Activated CD4-positive, alpha-beta T cell treated with anti-CD3 and anti-CD28 coated beads, Interleukin-2, amount 50 U/mL, for 24 hours (primary cell): ENCODE measurements at regions not wholly inside any gene's neighbourhood (a gene's known extent, or its start where the extent isn't known, plus 50 kb on each side); places are given as distances from the start of the nearest gene placed in this dataset.

Experiments
- DNase-seq, 2 donors: peaks; one replicate each; pipeline ENCODE4 v3.0.0-alpha.2; 2020; ENCODE audit warnings: low read depth in 1 of 2, low spot score in 1 of 2

- no peak for DNase-seq
Observed at GRCh38 chr20:54361475-54361874, 113.9 kb upstream of the DOK5 start.

GRCh38 chr20:54362283-54362682, 113.1 kb upstream of the DOK5 start:
- no peak for DNase-seq

DNA sequence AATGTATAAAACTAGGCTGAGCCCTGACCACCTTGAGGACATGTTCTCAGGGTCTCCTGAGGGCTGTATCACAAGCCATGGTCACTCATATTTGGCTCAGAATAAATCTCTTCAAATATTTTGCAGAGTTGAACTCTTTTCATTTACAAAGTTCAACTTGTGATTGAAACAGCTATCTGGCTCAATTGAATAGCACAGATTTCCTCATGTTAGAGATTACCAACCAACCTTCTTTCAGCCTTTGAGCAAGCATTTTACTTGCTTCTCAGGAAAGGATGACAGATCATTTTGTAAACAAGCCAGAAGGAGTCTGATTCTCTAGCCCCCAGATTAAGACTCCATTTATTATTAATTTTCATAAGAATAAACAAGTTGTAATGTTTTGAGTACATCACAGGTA, 111.0 kb upstream of the DOK5 start:
- no peak for DNase-seq

- DNase-seq: no peak
Observed at GRCh38 chr20:54364919-54365318, 110.5 kb upstream of the DOK5 start.

- no peak for DNase-seq
Observed at GRCh38 chr20:54366669-54367344, 108.6 kb upstream of the DOK5 start.

DNA sequence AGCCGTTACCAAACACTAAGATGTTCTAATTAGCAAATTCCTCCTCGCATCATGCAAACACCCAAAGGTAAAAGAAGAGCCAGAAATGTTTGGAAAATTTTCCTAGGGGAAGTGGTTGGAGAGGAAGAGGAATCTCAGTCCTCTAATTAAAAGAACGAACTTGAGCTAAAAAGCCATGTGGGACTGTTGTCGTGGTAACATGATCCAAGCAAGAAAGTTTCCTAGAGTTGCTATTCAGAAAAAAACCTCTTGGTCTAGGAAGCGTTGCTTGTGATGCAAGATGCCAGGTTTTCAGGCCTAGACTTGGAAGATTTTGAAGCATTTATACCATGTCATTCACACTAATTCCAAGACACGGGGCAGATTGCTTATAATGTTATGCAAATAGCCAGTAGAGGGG, 106.8 kb upstream of the DOK5 start:
- no peak for DNase-seq

DNA sequence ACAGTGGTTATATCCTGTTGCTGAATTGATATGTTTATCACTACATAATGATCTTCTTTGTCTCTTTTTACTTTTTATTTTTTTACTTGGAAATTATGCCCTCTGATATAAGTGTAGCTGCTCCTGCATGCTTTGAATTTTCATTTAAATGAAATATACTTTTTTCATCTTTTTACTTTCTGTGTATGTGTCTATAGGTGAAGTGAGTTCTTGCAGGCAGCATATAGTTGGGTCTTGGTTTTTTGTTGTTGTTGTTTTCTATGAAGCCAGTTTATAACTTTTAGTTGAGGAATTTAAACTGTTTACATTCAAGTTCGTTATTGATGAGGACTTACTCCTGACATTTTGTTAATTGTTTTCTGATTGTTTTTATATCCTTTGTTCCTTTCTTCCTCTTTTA, 103.1 kb upstream of the DOK5 start:
- no peak for DNase-seq

DNA sequence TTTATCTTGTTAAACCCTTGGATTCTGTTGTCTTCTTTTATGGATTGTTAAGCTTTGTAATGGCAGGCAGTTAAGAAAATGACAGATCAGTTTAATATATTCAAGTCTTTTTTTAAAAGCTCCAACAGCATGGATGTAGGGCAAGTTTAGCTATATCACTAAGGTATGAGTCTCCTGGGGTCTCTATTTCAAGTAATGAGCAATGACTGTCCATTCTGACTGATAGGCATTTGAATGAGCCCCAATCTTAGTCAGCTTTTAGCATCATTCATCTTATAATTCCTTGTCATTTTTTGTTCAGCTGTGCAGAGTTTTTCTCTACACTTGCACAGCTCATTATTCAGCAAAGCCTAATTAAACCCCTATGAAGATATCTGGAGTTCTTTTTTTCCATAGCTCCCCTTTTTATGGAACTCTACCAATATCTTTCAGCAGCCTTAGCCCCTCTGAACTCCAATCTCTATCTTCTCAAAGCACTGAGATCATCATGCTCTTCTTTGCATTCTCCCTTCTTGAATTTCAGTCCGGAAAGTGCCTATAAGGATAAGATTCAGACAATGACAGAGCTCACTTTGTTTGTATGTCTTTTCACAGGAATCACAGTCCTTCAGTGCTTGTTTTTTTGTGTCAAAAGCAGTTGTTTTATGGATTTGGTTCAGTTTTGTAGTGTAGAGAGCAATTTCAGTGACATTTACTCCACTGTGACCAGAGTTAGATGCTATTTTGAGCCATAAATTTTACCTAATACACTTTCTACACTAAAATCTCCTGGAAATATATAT, 97.2 kb upstream of the DOK5 start:
- DNase-seq: no peak

GRCh38 chr20:54379893-54380584, 95.4 kb upstream of the DOK5 start:
- no peak for DNase-seq

- no peak for DNase-seq
Observed at GRCh38 chr20:54382419-54382818, 93.0 kb upstream of the DOK5 start.

DNA sequence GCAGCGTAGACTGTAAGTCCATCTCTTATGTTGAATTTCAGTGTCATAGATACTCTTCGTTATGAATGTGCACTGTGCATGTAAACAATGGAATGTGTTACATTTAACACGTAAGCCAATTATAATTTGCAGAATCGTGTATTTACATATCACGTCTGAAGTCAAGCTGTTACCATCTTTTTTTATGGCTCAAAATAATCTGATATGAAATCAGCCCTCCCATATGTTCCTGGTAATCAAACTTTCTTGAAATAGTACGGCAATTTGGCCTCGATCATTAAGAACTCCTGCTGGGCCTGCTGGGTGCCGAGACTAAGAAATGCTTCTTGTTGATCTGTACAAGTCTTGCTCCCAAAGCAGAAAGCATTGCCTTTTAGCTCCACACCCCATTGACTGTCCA, 89.6 kb upstream of the DOK5 start:
- DNase-seq: no peak

- DNase-seq: no peak
Observed at GRCh38 chr20:54389596-54390280, 85.7 kb upstream of the DOK5 start.

DNA sequence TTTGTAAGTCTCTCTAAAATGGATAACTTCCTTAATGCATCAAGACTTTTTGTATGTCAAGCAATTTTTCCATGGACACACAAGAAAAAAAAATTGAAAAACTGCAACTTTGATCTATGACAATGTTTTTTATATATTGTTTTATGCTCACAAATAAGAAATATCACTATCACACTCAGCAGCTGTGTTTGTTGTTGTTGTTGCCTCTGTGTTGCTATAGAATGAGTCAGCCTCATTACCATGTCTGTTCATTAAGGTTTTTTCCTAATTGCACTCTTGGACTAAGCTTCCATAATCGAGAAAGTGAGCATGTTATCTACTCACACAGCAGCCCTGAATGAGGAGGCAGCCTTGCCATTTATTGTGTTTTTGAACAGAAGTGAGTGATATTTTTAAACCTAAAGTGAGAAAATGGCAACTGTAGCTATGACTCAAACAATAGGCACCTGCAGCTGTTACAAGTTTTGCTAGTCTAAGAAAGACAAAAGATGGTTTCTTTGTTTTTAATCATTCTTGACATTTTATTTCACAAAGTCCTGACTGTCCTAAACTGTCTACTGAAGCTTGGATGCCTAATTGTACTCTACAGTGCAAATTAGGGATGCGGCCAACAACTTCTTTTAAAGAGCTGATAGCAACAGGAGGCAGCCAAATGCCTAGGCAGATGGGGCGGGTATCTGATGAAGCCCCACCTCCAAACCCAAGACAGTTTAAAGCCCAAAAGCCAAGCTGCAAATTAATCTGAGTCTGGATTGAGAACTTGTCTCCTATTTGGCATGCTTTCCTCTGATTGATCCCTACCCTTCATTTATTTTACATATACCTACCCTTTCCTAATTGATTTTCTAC, 77.9 kb upstream of the DOK5 start:
- no peak for DNase-seq

DNA sequence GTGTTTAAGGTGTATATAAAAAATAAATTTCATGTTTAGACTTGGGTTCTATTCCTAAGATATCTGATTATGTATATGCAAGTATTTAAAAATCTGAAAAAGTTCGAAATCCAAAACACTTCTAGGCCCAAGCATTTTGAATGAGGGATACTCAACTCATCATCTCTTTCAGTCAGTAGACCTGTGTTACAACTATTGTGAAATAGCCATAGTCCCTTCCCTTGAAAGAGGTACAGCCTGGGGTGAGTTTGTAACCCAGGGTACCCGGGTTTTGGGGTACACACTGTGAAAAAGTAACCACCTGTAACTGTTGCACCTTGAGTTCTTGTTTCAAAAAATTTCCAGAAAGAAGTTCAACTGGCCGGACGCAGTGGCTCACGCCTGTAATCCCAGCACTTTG, 76.6 kb upstream of the DOK5 start:
- no peak for DNase-seq

DNA sequence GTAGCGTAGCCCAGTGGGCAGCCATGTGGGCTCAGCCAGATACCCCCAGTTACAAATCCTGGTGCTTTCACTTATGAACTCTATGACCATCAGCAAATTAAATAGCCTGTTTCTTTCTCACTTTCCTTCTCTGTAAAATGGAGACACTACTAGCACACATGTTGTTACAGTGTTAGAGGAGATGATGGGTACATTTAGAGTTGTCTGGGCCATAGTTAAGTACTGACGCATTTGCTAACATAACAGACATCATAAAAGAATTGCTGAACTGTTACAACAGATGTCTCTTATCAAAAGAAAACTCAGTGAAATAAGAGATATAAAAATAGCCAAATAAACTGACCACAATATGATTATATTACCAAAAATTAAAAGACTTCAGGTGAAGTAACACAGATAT, 69.9 kb upstream of the DOK5 start:
- DNase-seq: no peak

DNA sequence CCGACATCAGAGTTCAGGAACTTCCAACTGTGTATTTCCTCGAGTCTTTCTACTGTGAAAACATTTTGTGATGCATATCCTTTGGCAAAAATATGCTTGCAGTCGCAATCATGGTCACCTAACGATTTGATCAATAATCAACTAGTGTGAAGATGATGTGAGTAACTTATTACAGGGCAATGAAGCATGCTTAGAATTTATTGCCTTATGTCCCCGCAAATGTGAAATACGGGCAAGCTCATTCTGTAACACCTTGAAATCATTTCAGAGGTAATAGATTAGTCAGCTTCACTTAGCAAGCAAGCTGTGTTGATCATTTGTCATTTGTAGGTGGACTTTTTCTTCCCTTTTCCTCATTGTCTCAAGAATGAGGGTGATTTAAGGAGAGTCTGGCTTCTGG, 67.9 kb upstream of the DOK5 start:
- no peak for DNase-seq

GRCh38 chr20:54415967-54416366, 59.4 kb upstream of the DOK5 start:
- no peak for DNase-seq

DNA sequence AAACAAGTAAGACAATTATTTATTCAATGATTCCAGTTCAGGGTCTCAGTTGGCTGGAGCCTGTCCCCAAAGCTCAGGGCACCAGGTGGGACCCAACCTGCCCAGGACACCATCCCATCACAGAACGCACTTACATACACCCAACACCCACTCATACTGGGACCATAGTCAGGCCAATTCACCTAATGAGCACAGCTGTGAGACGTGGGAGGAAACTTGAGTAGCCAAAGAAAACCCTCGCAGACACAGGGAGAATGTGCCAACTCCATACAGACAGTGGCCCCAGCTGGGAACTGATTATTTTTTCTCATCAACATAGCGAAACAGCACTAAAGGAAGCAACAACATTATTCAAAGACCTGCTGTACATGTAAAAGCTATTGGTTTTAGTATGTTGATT, 58.6 kb upstream of the DOK5 start:
- DNase-seq: no peak

DNA sequence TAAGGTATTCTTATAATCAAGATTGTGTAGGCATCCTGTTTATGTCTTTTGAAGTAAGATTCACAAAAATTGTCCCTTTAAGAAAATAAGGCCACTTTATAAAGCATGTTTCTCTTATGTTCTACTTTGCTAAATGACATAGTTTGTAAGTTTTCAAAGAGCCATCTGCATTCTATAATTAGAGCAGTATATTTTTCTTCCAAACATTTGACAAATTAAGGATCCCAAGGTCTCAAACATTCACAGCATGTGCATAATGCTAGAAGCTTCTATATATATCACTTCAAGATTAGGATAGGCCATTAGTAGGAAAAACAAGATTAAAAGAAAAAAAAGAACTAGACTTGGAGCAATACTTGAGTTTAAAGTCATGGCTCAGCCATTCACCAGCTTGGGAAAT, 55.9 kb upstream of the DOK5 start:
- no peak for DNase-seq
